ENCODE measurements at regions not wholly inside any gene's neighbourhood (a gene's known extent, or its start where the extent isn't known, plus 50 kb on each side); places are given as distances from the start of the nearest gene placed in this dataset.
"Not testable (repeated sequence)": the region's sequence is repeated elsewhere in the genome, so short reads cannot be mapped to it uniquely, and the experiment has no call there.

DNA sequence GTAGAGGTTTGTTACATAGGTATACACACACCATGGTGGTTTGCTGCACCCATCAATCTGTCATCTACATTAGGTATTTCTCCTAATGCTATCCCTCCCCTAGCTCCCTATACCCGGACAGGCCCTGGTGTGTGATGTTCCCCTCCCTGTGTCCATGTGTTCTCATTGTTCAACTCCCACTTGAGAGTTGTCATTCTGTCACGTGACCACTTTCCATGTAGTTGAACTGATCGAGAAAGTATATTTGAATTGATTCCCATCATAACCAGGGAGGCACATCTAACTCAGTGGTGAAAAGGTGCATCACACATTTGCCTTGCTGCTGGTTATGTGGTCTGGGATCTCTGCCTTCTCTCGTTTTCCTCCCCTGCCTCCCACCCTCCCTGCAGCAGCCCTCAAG, 491.4 kb downstream of the NTRK2 start:
- H3K27ac ChIP-seq (ENCODE audit: low read depth, low read length); H3K4me1 ChIP-seq (ENCODE audit: control insufficient read depth, insufficient read depth, low read length); H3K27me3 ChIP-seq (ENCODE audit: control insufficient read depth, insufficient read depth, low read length); H3K36me3 ChIP-seq (ENCODE audit: control insufficient read depth, insufficient read depth, low read length); H3K4me3 ChIP-seq (ENCODE audit: low read depth, low read length); H3K9ac ChIP-seq (ENCODE audit: low read length); H3K9me3 ChIP-seq (ENCODE audit: control insufficient read depth, insufficient read depth, low read depth, low read length): not testable (repeated sequence)

DNA sequence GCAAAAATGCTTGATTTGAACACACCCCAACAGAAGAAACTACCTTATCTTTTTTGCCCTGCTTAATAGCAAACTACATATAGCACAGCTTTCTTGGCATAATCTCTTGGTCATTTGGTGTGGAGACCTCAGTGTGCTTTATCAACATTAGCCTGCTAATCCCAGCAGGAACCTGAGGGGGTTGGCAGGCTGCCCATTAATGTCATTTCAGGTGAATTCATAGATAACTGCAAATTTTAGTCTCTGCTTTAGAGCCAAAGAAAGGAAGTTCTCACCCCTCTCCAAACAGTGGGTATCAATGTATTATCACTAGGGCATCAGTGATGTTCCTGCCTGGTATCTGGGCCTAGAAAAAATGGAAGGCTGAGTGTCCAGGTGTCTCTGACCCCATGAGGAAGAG, 489.0 kb downstream of the NTRK2 start:
- no peaks in the 10 kb centered on the region for H3K27me3 ChIP-seq (ENCODE audit: control insufficient read depth, insufficient read depth, low read length)
- no peaks in the 10 kb centered on the region for H3K36me3 ChIP-seq (ENCODE audit: control insufficient read depth, insufficient read depth, low read length)
- H3K9ac ChIP-seq (ENCODE audit: low read length) = no peak overlapping the region
- H3K4me3 ChIP-seq (ENCODE audit: low read depth, low read length) = no peak overlapping the region
- peaks cover 7% of the 10 kb centered on the region; the same call in 1 of the 2 replicates for H3K9me3 ChIP-seq (ENCODE audit: control insufficient read depth, insufficient read depth, low read depth, low read length)
- H3K4me1 ChIP-seq (ENCODE audit: control insufficient read depth, insufficient read depth, low read length) = 0 out of 2 replicates have a peak, but pooled peaks cover 6% of the 10 kb centered on the region
- H3K27ac ChIP-seq (ENCODE audit: low read depth, low read length) = no peak overlapping the region

DNA sequence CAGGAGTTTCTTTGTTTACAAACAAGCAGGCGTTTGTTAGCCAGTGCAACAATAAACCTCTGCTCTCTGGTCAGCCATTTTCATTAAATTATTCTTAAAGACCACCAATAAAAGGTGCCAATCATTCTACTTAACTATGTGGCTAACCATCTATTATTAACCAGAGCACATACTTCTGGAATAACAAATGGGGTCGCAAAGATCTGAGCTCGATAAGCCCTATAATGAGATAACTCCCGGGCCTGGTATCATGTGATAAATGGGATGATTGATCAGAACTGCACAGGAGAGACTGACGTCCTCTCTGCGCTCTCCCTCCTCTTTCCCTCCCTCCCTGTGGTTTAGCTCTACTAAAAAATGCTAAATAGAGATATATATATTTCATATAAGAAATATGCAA, 488.2 kb downstream of the NTRK2 start:
- H3K27me3 ChIP-seq (ENCODE audit: control insufficient read depth, insufficient read depth, low read length) = no peaks in the 10 kb centered on the region
- H3K9me3 ChIP-seq (ENCODE audit: control insufficient read depth, insufficient read depth, low read depth, low read length) = peaks cover 6% of the 10 kb centered on the region; the same call in 1 of the 2 replicates
- no peak overlapping the region for H3K4me3 ChIP-seq (ENCODE audit: low read depth, low read length)
- no peaks in the 10 kb centered on the region for H3K36me3 ChIP-seq (ENCODE audit: control insufficient read depth, insufficient read depth, low read length)
- no peak overlapping the region for H3K9ac ChIP-seq (ENCODE audit: low read length)
- H3K27ac ChIP-seq (ENCODE audit: low read depth, low read length) = no peak overlapping the region
- H3K4me1 ChIP-seq (ENCODE audit: control insufficient read depth, insufficient read depth, low read length) = 0 out of 2 replicates have a peak, but pooled peaks cover 6% of the 10 kb centered on the region

DNA sequence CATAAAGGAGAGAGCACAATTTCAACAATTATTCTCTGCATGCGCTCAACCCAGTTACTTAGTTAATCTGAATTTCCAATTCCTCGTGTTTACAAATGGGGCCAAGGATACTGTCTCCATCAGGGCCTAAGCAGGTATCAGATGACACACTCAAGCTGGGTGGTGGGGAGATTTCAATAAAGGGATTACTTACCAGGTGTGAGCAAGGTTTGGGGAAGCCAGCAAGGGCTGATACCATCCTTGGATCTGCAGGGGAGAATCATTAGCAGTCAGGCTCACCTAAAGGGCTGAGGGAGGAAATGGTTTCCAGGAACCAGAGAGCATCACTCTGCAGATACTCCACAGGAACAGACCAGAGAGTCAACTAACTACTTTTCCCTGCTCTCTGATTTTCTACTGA, 487.1 kb downstream of the NTRK2 start:
- Histone ChIP-seq H3K9ac (ENCODE audit: low read length) (no peak overlapping the region), H3K36me3 (ENCODE audit: control insufficient read depth, insufficient read depth, low read length) (no peaks in the 10 kb centered on the region), H3K4me3 (ENCODE audit: low read depth, low read length) (no peak overlapping the region), H3K27me3 (ENCODE audit: control insufficient read depth, insufficient read depth, low read length) (no peaks in the 10 kb centered on the region), H3K4me1 (ENCODE audit: control insufficient read depth, insufficient read depth, low read length) (0 out of 2 replicates have a peak, but pooled peaks cover 6% of the 10 kb centered on the region), H3K9me3 (ENCODE audit: control insufficient read depth, insufficient read depth, low read depth, low read length) (no peaks in the 10 kb centered on the region), H3K27ac (ENCODE audit: low read depth, low read length) (no peak overlapping the region)

DNA sequence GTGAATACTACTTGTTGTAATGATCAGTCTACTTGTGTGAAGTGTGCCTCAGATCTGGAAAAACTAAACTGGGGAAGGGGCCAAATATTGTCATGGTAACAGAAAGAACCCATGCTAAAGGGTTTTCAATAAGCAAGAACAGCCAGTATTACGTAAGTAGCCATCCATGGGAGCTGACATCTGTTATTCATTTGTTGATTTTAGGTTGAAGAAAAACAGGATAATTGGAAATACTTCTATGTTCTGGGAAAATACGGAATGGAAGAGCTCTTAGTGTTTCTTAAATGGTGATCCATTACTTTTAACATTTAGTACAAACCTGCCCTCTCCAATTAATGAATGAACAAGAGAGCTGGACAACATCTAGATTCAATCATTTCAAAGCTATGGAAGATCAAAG, 485.8 kb downstream of the NTRK2 start:
- H3K27me3 ChIP-seq (ENCODE audit: control insufficient read depth, insufficient read depth, low read length) = no peaks in the 10 kb centered on the region
- no peak overlapping the region for H3K4me3 ChIP-seq (ENCODE audit: low read depth, low read length)
- no peaks in the 10 kb centered on the region for H3K36me3 ChIP-seq (ENCODE audit: control insufficient read depth, insufficient read depth, low read length)
- H3K9me3 ChIP-seq (ENCODE audit: control insufficient read depth, insufficient read depth, low read depth, low read length) = no peaks in the 10 kb centered on the region
- 0 out of 2 replicates have a peak, but pooled peaks cover 6% of the 10 kb centered on the region for H3K4me1 ChIP-seq (ENCODE audit: control insufficient read depth, insufficient read depth, low read length)
- H3K27ac ChIP-seq (ENCODE audit: low read depth, low read length) = no peak overlapping the region
- no peak overlapping the region for H3K9ac ChIP-seq (ENCODE audit: low read length)

DNA sequence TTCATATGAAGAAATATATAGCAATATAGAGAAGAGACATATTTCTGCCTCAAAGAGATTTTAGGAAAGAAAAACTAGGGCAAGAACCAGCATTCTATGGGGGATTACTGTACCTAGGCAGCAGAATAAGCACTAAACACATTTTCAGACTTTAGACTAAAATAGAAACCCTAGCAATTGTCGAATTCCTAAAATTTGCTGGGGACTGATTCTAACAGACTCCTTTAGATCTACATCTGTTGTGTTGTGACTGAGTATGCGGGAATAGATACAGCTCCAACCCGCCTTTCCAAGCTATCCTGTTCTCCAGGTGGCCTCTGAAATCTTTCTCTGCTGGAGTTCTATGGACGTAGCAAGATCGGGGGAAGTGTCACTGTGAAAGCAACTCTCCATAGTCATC, 482.2 kb downstream of the NTRK2 start:
- H3K4me1 ChIP-seq (ENCODE audit: control insufficient read depth, insufficient read depth, low read length) = 0 out of 2 replicates have a peak, but pooled peaks cover 4% of the 10 kb centered on the region
- no peaks in the 10 kb centered on the region for H3K36me3 ChIP-seq (ENCODE audit: control insufficient read depth, insufficient read depth, low read length)
- H3K9ac ChIP-seq (ENCODE audit: low read length) = no peak overlapping the region
- H3K27me3 ChIP-seq (ENCODE audit: control insufficient read depth, insufficient read depth, low read length) = no peaks in the 10 kb centered on the region
- H3K27ac ChIP-seq (ENCODE audit: low read depth, low read length) = no peak overlapping the region
- H3K4me3 ChIP-seq (ENCODE audit: low read depth, low read length) = no peak overlapping the region
- H3K9me3 ChIP-seq (ENCODE audit: control insufficient read depth, insufficient read depth, low read depth, low read length) = no peaks in the 10 kb centered on the region

DNA sequence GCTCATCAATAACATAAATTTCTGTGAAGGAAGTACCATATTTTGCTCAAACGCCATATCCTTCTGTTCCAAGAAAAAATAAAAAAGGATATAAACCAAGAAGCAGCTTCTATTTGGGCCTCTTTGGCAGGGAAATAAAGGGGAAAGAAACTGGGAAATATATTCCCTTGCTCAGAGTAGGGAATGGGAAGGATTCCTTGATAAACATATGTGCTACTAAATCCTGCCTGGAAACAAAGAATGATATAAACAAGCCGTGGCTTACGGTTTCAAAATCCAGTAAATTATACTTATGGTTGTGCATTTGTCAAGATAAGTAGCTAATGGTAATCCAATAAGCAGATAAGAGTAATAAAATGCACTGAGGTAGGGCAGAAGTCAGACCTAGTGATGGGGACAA, 481.6 kb downstream of the NTRK2 start:
- Histone ChIP-seq H3K4me3 (ENCODE audit: low read depth, low read length) (no peak overlapping the region), H3K36me3 (ENCODE audit: control insufficient read depth, insufficient read depth, low read length) (no peaks in the 10 kb centered on the region), H3K27me3 (ENCODE audit: control insufficient read depth, insufficient read depth, low read length) (no peaks in the 10 kb centered on the region), H3K4me1 (ENCODE audit: control insufficient read depth, insufficient read depth, low read length) (no peaks in the 10 kb centered on the region), H3K9ac (ENCODE audit: low read length) (no peak overlapping the region), H3K9me3 (ENCODE audit: control insufficient read depth, insufficient read depth, low read depth, low read length) (no peaks in the 10 kb centered on the region), H3K27ac (ENCODE audit: low read depth, low read length) (no peak overlapping the region)

DNA sequence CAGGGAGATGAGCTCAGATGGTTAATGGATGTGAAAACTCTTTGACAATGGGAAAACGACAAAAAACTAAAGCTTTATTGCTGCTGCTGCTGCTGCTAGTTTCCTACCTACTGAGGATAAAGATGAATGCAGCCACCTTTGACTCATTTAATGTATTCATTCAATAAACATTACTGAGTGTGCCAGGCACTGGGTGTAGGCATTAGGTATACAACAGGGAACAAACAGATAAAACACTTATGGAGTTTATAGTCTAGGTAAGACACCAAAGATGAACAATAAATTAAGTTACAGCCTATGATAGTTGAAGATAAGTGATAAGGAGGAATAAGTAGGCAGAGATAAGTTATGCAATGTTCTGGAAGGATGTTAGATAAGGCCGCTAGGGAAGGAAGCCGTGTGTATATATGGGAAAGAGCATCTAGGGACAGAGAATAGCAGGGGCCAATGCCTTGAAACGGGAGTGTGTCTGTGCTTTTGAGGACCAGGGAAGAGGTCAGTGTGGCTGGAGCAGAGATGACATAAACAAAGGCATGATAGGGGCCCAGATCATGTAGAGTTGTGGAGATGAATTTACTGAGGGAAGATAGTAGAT, 477.6 kb downstream of the NTRK2 start:
- no peak overlapping the region for H3K9ac ChIP-seq (ENCODE audit: low read length)
- H3K36me3 ChIP-seq (ENCODE audit: control insufficient read depth, insufficient read depth, low read length) = no peaks in the 10 kb centered on the region
- H3K27ac ChIP-seq (ENCODE audit: low read depth, low read length) = no peak overlapping the region
- no peaks in the 10 kb centered on the region for H3K4me1 ChIP-seq (ENCODE audit: control insufficient read depth, insufficient read depth, low read length)
- H3K4me3 ChIP-seq (ENCODE audit: low read depth, low read length) = no peak overlapping the region
- no peaks in the 10 kb centered on the region for H3K9me3 ChIP-seq (ENCODE audit: control insufficient read depth, insufficient read depth, low read depth, low read length)
- no peaks in the 10 kb centered on the region for H3K27me3 ChIP-seq (ENCODE audit: control insufficient read depth, insufficient read depth, low read length)

DNA sequence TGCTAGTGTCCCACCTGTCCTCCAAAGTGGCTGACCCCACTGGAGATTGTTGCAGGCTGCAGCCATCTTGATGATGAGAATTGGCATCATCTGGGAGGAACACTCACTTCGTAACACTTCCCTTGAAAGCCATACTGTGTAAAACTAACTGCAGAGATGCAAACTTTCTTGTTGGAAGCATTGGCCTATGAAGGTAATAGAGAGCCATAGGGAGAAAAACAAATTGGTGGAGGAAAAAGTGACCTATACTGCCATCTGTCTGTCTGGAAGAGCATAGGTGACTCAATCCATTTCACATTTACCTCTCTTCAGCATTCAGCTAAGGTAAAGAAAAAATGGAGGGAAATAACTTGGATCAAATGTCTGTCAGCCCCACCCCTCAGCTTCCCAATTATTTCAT, 473.4 kb downstream of the NTRK2 start:
- H3K4me3 ChIP-seq (ENCODE audit: low read depth, low read length) = no peak overlapping the region
- no peak overlapping the region for H3K27ac ChIP-seq (ENCODE audit: low read depth, low read length)
- H3K36me3 ChIP-seq (ENCODE audit: control insufficient read depth, insufficient read depth, low read length) = no peaks in the 10 kb centered on the region
- H3K4me1 ChIP-seq (ENCODE audit: control insufficient read depth, insufficient read depth, low read length) = no peaks in the 10 kb centered on the region
- H3K9me3 ChIP-seq (ENCODE audit: control insufficient read depth, insufficient read depth, low read depth, low read length) = no peaks in the 10 kb centered on the region
- no peak overlapping the region for H3K9ac ChIP-seq (ENCODE audit: low read length)
- no peaks in the 10 kb centered on the region for H3K27me3 ChIP-seq (ENCODE audit: control insufficient read depth, insufficient read depth, low read length)

DNA sequence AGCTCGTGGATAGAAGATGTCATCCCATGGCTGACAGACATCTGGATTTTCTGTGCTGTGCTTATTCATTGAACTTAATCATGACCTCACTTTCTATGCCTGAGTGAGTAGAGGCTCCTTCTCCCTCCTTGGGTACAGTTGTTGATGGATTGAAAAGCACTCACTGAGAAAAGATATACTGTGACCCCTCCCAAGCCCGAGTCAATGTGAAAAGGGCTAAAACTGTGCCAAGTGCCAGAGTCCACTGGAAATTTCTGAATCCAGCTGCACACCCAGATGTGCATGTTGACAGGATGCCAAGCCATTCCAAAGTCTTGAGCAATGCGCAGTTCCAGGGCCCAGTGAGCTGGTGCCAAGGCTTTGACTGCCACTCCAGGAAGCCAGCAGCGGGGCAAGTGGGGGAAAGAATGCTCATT, 473.0 kb downstream of the NTRK2 start:
- H3K4me3 ChIP-seq (ENCODE audit: low read depth, low read length) = no peak overlapping the region
- H3K9me3 ChIP-seq (ENCODE audit: control insufficient read depth, insufficient read depth, low read depth, low read length) = no peaks in the 10 kb centered on the region
- no peak overlapping the region for H3K27ac ChIP-seq (ENCODE audit: low read depth, low read length)
- H3K4me1 ChIP-seq (ENCODE audit: control insufficient read depth, insufficient read depth, low read length) = no peaks in the 10 kb centered on the region
- no peak overlapping the region for H3K9ac ChIP-seq (ENCODE audit: low read length)
- H3K36me3 ChIP-seq (ENCODE audit: control insufficient read depth, insufficient read depth, low read length) = no peaks in the 10 kb centered on the region
- H3K27me3 ChIP-seq (ENCODE audit: control insufficient read depth, insufficient read depth, low read length) = no peaks in the 10 kb centered on the region

DNA sequence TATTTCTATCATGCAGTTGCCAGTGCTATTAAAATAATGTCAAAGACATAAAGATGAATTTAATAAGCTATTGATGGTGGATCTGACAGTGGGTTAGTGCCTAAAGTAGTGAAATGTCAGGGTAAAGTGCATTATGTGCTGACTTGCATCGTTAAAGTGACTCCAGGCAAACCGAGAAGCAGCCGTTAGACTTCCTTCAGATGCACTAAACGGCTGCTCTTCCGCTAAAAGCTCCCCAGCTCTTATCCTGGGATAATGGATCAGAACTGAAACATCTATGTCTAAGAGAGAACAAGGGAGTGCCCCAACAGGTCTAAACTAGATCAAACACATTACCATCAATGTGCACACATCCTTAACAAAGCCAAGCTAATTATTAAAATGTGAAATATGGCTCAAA, 468.2 kb downstream of the NTRK2 start:
- Histone ChIP-seq H3K36me3 (ENCODE audit: control insufficient read depth, insufficient read depth, low read length) (no peaks in the 10 kb centered on the region), H3K27me3 (ENCODE audit: control insufficient read depth, insufficient read depth, low read length) (no peaks in the 10 kb centered on the region), H3K9me3 (ENCODE audit: control insufficient read depth, insufficient read depth, low read depth, low read length) (peaks cover 6% of the 10 kb centered on the region; the same call in 1 of the 2 replicates), H3K4me3 (ENCODE audit: low read depth, low read length) (no peak overlapping the region), H3K9ac (ENCODE audit: low read length) (no peak overlapping the region), H3K4me1 (ENCODE audit: control insufficient read depth, insufficient read depth, low read length) (no peaks in the 10 kb centered on the region), H3K27ac (ENCODE audit: low read depth, low read length) (no peak overlapping the region)
